Liver (tissue), 8 donors: ENCODE measurements at regions not wholly inside any gene's neighbourhood (a gene's known extent, or its start where the extent isn't known, plus 50 kb on each side); places are given as distances from the start of the nearest gene placed in this dataset.

Experiments used
- DNase-seq: peaks from one replicate; pipeline ENCODE4 v3.0.0-alpha.2; 2017; ENCODE audit warnings: low spot score
- H3K27ac ChIP-seq, 2 donors: one replicate each; pipeline ENCODE4 v1.7.0; 2013; ENCODE audit warnings: inconsistent platforms in 2 of 2, low read length in 2 of 2, control low read depth in 1 of 2, low read depth in 1 of 2, mild to moderate bottlenecking in 1 of 2
- H3K27me3 ChIP-seq, 4 donors: one replicate each; pipeline versions ENCODE4 v1.6.1 to v1.7.0; 2013; ENCODE audit warnings: low read length in 3 of 4, inconsistent platforms in 1 of 4, mild to moderate bottlenecking in 1 of 4, moderate library complexity in 1 of 4; ENCODE audit not compliant: control insufficient read depth in 4 of 4, insufficient read depth in 4 of 4
- H3K36me3 ChIP-seq, 4 donors: one replicate each; pipeline versions ENCODE4 v1.6.1 to v1.7.0; 2013; ENCODE audit warnings: low read length in 3 of 4, mild to moderate bottlenecking in 3 of 4, low read depth in 1 of 4, moderate library complexity in 1 of 4; ENCODE audit not compliant: control insufficient read depth in 4 of 4, insufficient read depth in 3 of 4
- H3K4me1 ChIP-seq, 4 donors: one replicate each; pipeline versions ENCODE4 v1.6.1 to v1.7.0; 2013; ENCODE audit warnings: low read length in 3 of 4, mild to moderate bottlenecking in 3 of 4, moderate library complexity in 1 of 4; ENCODE audit not compliant: control insufficient read depth in 4 of 4, insufficient read depth in 4 of 4
- H3K4me3 ChIP-seq, 3 donors: one replicate each; pipeline versions ENCODE4 v1.6.1 to v1.7.0; 2013; ENCODE audit warnings: low read length in 3 of 3, control low read depth in 1 of 3, low read depth in 1 of 3, mild to moderate bottlenecking in 1 of 3
- H3K9ac ChIP-seq, 2 donors: one replicate each; pipeline ENCODE4 v1.7.0; 2013; ENCODE audit warnings: low read length in 2 of 2, mild to moderate bottlenecking in 2 of 2, moderate library complexity in 2 of 2, control low read depth in 1 of 2, low read depth in 1 of 2
- H3K9me3 ChIP-seq, 4 donors: one replicate each; pipeline versions ENCODE4 v1.6.1 to v1.7.0; 2013; ENCODE audit warnings: low read length in 3 of 4; ENCODE audit not compliant: control insufficient read depth in 4 of 4
- EGR1 ChIP-seq, 2 donors: IDR thresholded peaks; 2 replicates each; pipeline ENCODE4 v1.6.1; 2016 to 2018; ENCODE audit warnings: antibody characterized with exemption in 2 of 2, low read depth in 2 of 2
- FOXA1 ChIP-seq: IDR thresholded peaks from 2 replicates; pipeline ENCODE4 v1.6.1; 2016; ENCODE audit warnings: antibody characterized with exemption
- FOXA2 ChIP-seq: IDR thresholded peaks from 2 replicates; pipeline ENCODE4 v1.6.1; 2016; ENCODE audit warnings: antibody characterized with exemption
- GABPA ChIP-seq, 2 donors: IDR thresholded peaks in 1 of 2; conservative IDR thresholded peaks in 1 of 2; 2 replicates each; pipeline ENCODE4 v1.6.1; 2016; ENCODE audit warnings: antibody characterized with exemption in 2 of 2, mild to moderate bottlenecking in 1 of 2, moderate library complexity in 1 of 2
- HNF4A ChIP-seq, 2 donors: conservative IDR thresholded peaks; 2 replicates each; pipeline ENCODE4 v1.6.1; 2016; ENCODE audit warnings: antibody characterized with exemption in 2 of 2, mild to moderate bottlenecking in 2 of 2
- HNF4G ChIP-seq: IDR thresholded peaks from 2 replicates; pipeline ENCODE4 v1.6.1; 2016; ENCODE audit warnings: antibody characterized with exemption
- JUND ChIP-seq, 2 donors: IDR thresholded peaks; 2 replicates each; pipeline ENCODE4 v1.6.1; 2016; ENCODE audit warnings: antibody characterized with exemption in 2 of 2
- NR2F2 ChIP-seq: IDR thresholded peaks from 2 replicates; pipeline ENCODE4 v1.6.1; 2016; ENCODE audit warnings: antibody characterized with exemption
- RAD21 ChIP-seq, 2 donors: IDR thresholded peaks; 2 replicates each; pipeline ENCODE4 v1.6.1; 2016; ENCODE audit warnings: antibody characterized with exemption in 2 of 2, mild to moderate bottlenecking in 2 of 2
- RXRA ChIP-seq, 2 donors: IDR thresholded peaks; 2 replicates each; pipeline ENCODE4 v1.6.1; 2017 to 2018; ENCODE audit warnings: antibody characterized with exemption in 2 of 2, mild to moderate bottlenecking in 1 of 2
- SP1 ChIP-seq: IDR thresholded peaks from 2 replicates; pipeline ENCODE4 v1.6.1; 2018; ENCODE audit warnings: antibody characterized with exemption, mild to moderate bottlenecking
- TAF1 ChIP-seq: conservative IDR thresholded peaks from 2 replicates; pipeline ENCODE4 v1.6.1; 2016; ENCODE audit warnings: antibody characterized with exemption, mild to moderate bottlenecking
- YY1 ChIP-seq: IDR thresholded peaks from 2 replicates; pipeline ENCODE4 v1.6.1; 2016; ENCODE audit warnings: antibody characterized with exemption, mild to moderate bottlenecking
- WGBS: extraction: QIAGEN DNeasy Blood & Tissue Kit; methylation state at CpG from one replicate; pipeline ENCODE4 v1.1.7; 2013; 5-methylcytosine and 5-hydroxymethylcytosine counted together
- TF ChIP-seq, protein P1 (sequence below): IDR thresholded peaks from 2 replicates; pipeline ENCODE4 v1.6.1; 2016; ENCODE audit warnings: antibody characterized with exemption
- TF ChIP-seq, protein P2 (sequence below): IDR thresholded peaks from 2 replicates; pipeline ENCODE4 v1.6.1; 2016; ENCODE audit warnings: antibody characterized with exemption
- TF ChIP-seq, protein P3 (sequence below): IDR thresholded peaks from 2 replicates; pipeline ENCODE4 v1.6.1; 2016; ENCODE audit warnings: antibody characterized with exemption
- TF ChIP-seq, protein P4 (sequence below): fragments of 150-350 bp; IDR thresholded peaks from 2 replicates; pipeline ENCODE4 v1.5.1; 2017; ENCODE audit warnings: improper control_type of control experiment, low read depth, low read length; ENCODE audit not compliant: missing input control
- donor health status: healthy.
- donor health status: healthy.
- donor health status: healthy.
- donor health status: healthy.
- donor health status: healthy.

DNA sequence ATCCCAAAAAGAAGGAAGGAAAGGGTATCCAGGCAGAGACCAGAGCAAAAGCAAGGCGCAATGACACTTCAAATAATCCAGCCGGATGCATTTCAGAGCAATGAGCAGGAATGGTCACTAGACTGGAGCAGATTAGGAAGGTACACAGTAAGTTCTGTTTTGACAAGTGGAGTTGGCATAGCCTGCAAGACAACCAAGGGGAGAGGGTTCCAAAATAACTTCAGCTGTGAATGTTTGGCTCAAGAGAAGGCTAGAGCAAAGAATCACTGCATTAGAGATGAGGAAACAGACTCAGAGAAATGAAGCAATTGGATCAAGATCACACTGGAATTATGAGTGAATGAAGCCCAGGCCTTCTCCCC is 90.0 kb upstream of the EGFL6 start:
- H3K4me1 ChIP-seq: no peaks in the 10 kb centered on the region
- WGBS: 98% methylated on average over 2 of the region's 2 CpGs

DNA sequence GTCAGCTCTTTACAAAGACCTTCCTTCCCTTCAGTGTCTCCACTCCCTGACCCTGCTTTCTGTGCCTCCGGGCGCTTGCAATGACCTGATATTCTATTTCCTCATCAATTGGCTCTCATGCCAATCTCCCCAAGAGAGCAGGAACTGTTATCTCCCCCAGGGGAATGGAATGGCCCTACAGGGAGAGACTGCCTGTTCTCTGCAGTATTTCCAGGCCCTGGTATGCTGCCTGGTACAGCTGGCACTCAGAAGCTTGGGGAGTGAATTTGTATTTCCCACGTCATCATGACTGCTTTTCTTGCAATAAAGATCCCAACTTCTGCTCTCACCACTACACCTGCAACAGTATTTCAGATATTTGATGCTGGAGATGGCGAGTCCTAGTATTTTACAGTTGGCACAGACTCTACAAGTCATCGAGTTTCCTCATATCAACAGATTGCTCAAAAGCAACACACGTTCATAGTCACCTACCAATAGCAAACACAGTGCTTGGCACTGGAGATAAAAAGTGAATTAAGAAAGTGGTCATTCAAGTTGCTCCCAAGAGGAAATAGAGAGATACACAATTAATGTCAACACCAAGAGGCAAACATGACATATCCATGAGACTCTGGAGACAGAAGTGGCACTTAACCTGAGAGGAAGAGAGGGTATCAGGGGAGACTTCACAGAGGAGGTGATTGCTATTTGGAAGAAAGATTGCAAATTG is 90.5 kb upstream of the EGFL6 start:
- no peak overlapping the region for H3K9ac ChIP-seq
- no peaks in the 10 kb centered on the region for H3K4me1 ChIP-seq
- no peak for TF ChIP-seq EGR1 (IDR thresholded peaks at IDR 0.05; ENCODE audit: low read depth in 2 of 2)
- TF ChIP-seq TAF1: no peak
- no peak for TF ChIP-seq JUND (IDR thresholded peaks at IDR 0.05)
- TF ChIP-seq FOXA2: no peak
- no peak for TF ChIP-seq HNF4G
- TF ChIP-seq GABPA (IDR thresholded peaks at IDR 0.05 in 1 of 2, conservative IDR thresholded peaks at IDR 0.05 in 1 of 2): no peak
- TF ChIP-seq YY1: no peak
- no peak for TF ChIP-seq HNF4A (conservative IDR thresholded peaks at IDR 0.05)
- no peak for TF ChIP-seq RAD21 (IDR thresholded peaks at IDR 0.05)
- no peak for TF ChIP-seq NR2F2
- TF ChIP-seq, protein P1, sequence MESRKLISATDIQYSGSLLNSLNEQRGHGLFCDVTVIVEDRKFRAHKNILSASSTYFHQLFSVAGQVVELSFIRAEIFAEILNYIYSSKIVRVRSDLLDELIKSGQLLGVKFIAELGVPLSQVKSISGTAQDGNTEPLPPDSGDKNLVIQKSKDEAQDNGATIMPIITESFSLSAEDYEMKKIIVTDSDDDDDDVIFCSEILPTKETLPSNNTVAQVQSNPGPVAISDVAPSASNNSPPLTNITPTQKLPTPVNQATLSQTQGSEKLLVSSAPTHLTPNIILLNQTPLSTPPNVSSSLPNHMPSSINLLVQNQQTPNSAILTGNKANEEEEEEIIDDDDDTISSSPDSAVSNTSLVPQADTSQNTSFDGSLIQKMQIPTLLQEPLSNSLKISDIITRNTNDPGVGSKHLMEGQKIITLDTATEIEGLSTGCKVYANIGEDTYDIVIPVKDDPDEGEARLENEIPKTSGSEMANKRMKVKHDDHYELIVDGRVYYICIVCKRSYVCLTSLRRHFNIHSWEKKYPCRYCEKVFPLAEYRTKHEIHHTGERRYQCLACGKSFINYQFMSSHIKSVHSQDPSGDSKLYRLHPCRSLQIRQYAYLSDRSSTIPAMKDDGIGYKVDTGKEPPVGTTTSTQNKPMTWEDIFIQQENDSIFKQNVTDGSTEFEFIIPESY: no peak
- 67% methylated on average over 6 of the region's 6 CpGs for WGBS
- no peaks in the 10 kb centered on the region for H3K9me3 ChIP-seq
- no peak overlapping the region for H3K4me3 ChIP-seq
- no peaks in the 10 kb centered on the region for H3K36me3 ChIP-seq
- no peaks in the 10 kb centered on the region for H3K27me3 ChIP-seq
- no peak overlapping the region for H3K27ac ChIP-seq
- no peak for DNase-seq

More for the DNA sequence above, 90.0 kb upstream of the EGFL6 start:
- H3K27me3 ChIP-seq: no peaks in the 10 kb centered on the region
- DNase-seq: no peak
- H3K9me3 ChIP-seq: no peaks in the 10 kb centered on the region
- no peaks in the 10 kb centered on the region for H3K36me3 ChIP-seq
- TF ChIP-seq RAD21 (IDR thresholded peaks at IDR 0.05): no peak
- no peak overlapping the region for H3K4me3 ChIP-seq
- H3K27ac ChIP-seq: no peak overlapping the region
- no peak overlapping the region for H3K9ac ChIP-seq

DNA sequence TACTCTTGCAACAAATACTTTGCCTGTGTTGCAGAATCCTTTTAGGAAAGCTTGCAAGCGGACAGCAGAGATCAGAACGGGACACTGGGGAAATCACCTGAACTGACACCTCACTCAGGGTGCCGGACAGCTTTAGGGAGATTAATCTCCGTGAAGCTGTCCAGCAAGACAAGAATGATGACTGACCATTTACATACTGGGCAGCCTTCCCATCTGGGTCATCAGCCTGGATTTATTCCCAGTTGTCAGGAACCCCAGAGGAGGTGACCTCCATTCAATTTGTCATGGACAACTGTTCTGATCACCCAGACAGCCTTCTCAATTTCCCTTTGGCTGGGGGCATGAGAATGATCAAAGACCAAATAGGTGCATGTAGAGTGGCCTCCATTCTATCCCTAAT is 93.0 kb upstream of the EGFL6 start:
- no peaks in the 10 kb centered on the region for H3K4me1 ChIP-seq
- H3K9ac ChIP-seq: no peak overlapping the region
- 78% methylated on average over 4 of the region's 4 CpGs for WGBS
- H3K36me3 ChIP-seq: no peaks in the 10 kb centered on the region
- H3K4me3 ChIP-seq: no peak overlapping the region
- no peak for TF ChIP-seq FOXA1
- no peak for TF ChIP-seq NR2F2
- TF ChIP-seq FOXA2: no peak
- TF ChIP-seq GABPA (IDR thresholded peaks at IDR 0.05 in 1 of 2, conservative IDR thresholded peaks at IDR 0.05 in 1 of 2): no peak
- TF ChIP-seq, protein P2, sequence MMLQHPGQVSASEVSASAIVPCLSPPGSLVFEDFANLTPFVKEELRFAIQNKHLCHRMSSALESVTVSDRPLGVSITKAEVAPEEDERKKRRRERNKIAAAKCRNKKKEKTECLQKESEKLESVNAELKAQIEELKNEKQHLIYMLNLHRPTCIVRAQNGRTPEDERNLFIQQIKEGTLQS: no peak
- TF ChIP-seq JUND (IDR thresholded peaks at IDR 0.05): no peak
- no peak for TF ChIP-seq RAD21 (IDR thresholded peaks at IDR 0.05)
- TF ChIP-seq, protein P3, sequence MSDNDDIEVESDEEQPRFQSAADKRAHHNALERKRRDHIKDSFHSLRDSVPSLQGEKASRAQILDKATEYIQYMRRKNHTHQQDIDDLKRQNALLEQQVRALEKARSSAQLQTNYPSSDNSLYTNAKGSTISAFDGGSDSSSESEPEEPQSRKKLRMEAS: no peak
- TF ChIP-seq, protein P4, sequence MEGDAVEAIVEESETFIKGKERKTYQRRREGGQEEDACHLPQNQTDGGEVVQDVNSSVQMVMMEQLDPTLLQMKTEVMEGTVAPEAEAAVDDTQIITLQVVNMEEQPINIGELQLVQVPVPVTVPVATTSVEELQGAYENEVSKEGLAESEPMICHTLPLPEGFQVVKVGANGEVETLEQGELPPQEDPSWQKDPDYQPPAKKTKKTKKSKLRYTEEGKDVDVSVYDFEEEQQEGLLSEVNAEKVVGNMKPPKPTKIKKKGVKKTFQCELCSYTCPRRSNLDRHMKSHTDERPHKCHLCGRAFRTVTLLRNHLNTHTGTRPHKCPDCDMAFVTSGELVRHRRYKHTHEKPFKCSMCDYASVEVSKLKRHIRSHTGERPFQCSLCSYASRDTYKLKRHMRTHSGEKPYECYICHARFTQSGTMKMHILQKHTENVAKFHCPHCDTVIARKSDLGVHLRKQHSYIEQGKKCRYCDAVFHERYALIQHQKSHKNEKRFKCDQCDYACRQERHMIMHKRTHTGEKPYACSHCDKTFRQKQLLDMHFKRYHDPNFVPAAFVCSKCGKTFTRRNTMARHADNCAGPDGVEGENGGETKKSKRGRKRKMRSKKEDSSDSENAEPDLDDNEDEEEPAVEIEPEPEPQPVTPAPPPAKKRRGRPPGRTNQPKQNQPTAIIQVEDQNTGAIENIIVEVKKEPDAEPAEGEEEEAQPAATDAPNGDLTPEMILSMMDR: no peak
- no peak for TF ChIP-seq SP1
- no peak for TF ChIP-seq HNF4G
- TF ChIP-seq HNF4A (conservative IDR thresholded peaks at IDR 0.05): no peak
- TF ChIP-seq RXRA (IDR thresholded peaks at IDR 0.05): no peak
- no peak overlapping the region for H3K27ac ChIP-seq
- peaks cover 0 to 2% (median 0%) of the 10 kb centered on the region in 4 donors for H3K27me3 ChIP-seq
- no peaks in the 10 kb centered on the region for H3K9me3 ChIP-seq
- DNase-seq: no peak
